Panc1 (cell line): ENCODE measurements at regions not wholly inside any gene's neighbourhood (a gene's known extent, or its start where the extent isn't known, plus 50 kb on each side); places are given as distances from the start of the nearest gene placed in this dataset.

Experiments
- POLR2AphosphoS5 ChIP-seq: IDR thresholded peaks from 2 replicates; pipeline ENCODE4 v1.6.1; 2012; ENCODE audit warnings: mild to moderate bottlenecking, low read depth, low read length, moderate library complexity
- SIN3A ChIP-seq: IDR thresholded peaks from 2 replicates; pipeline ENCODE4 v1.6.1; 2012; ENCODE audit warnings: low read depth, mild to moderate bottlenecking, low read length, moderate library complexity, borderline replicate concordance; ENCODE audit not compliant: insufficient read depth
- TCF7L2 ChIP-seq: IDR thresholded peaks from 2 replicates; pipeline ENCODE4 v1.6.1; 2011; ENCODE audit warnings: mild to moderate bottlenecking, low read depth, low read length, inconsistent platforms
- TF ChIP-seq, protein P1 (sequence below): fragments of 450-650 bp; IDR thresholded peaks from 2 replicates; pipeline ENCODE4 v1.5.1; 2017; ENCODE audit warnings: mild to moderate bottlenecking
- TF ChIP-seq, protein P2 (sequence below), 2 experiments: IDR thresholded peaks; 2 replicates each; pipeline ENCODE4 v1.6.1; 2011 to 2012; ENCODE audit warnings: low read depth in 2 of 2, control low read depth in 1 of 2, low read length in 1 of 2, mild to moderate bottlenecking in 1 of 2, moderate library complexity in 1 of 2; ENCODE audit not compliant: insufficient read depth in 1 of 2

- TF ChIP-seq, protein P1, sequence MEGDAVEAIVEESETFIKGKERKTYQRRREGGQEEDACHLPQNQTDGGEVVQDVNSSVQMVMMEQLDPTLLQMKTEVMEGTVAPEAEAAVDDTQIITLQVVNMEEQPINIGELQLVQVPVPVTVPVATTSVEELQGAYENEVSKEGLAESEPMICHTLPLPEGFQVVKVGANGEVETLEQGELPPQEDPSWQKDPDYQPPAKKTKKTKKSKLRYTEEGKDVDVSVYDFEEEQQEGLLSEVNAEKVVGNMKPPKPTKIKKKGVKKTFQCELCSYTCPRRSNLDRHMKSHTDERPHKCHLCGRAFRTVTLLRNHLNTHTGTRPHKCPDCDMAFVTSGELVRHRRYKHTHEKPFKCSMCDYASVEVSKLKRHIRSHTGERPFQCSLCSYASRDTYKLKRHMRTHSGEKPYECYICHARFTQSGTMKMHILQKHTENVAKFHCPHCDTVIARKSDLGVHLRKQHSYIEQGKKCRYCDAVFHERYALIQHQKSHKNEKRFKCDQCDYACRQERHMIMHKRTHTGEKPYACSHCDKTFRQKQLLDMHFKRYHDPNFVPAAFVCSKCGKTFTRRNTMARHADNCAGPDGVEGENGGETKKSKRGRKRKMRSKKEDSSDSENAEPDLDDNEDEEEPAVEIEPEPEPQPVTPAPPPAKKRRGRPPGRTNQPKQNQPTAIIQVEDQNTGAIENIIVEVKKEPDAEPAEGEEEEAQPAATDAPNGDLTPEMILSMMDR = no peak
- TF ChIP-seq, protein P2, sequence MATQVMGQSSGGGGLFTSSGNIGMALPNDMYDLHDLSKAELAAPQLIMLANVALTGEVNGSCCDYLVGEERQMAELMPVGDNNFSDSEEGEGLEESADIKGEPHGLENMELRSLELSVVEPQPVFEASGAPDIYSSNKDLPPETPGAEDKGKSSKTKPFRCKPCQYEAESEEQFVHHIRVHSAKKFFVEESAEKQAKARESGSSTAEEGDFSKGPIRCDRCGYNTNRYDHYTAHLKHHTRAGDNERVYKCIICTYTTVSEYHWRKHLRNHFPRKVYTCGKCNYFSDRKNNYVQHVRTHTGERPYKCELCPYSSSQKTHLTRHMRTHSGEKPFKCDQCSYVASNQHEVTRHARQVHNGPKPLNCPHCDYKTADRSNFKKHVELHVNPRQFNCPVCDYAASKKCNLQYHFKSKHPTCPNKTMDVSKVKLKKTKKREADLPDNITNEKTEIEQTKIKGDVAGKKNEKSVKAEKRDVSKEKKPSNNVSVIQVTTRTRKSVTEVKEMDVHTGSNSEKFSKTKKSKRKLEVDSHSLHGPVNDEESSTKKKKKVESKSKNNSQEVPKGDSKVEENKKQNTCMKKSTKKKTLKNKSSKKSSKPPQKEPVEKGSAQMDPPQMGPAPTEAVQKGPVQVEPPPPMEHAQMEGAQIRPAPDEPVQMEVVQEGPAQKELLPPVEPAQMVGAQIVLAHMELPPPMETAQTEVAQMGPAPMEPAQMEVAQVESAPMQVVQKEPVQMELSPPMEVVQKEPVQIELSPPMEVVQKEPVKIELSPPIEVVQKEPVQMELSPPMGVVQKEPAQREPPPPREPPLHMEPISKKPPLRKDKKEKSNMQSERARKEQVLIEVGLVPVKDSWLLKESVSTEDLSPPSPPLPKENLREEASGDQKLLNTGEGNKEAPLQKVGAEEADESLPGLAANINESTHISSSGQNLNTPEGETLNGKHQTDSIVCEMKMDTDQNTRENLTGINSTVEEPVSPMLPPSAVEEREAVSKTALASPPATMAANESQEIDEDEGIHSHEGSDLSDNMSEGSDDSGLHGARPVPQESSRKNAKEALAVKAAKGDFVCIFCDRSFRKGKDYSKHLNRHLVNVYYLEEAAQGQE (IDR thresholded peaks at IDR 0.05; ENCODE audit: insufficient read depth in 1 of 2, low read depth in 2 of 2, low read length in 1 of 2) = no peak
- no peak for TF ChIP-seq SIN3A
- TF ChIP-seq POLR2AphosphoS5 = no peak
- no peak for TF ChIP-seq TCF7L2
These were observed 98.5 kb upstream of the OSTN start for GRCh38 chr3:191100516-191100915.
